Endothelial cell of hepatic sinusoid (primary cell): ENCODE measurements at regions not wholly inside any gene's neighbourhood (a gene's known extent, or its start where the extent isn't known, plus 50 kb on each side); places are given as distances from the start of the nearest gene placed in this dataset.

Source experiments
- in situ Hi-C: cut with HindIII; loops from 2 replicates; pipeline ENCODE4 v1.10.0; 2017; ENCODE audit warnings: low sequenced_read_pairs

GRCh38 chr2:66790651-66791181 is 355.8 kb downstream of the MEIS1 start:
- in situ Hi-C loops, result no loop called here

DNA sequence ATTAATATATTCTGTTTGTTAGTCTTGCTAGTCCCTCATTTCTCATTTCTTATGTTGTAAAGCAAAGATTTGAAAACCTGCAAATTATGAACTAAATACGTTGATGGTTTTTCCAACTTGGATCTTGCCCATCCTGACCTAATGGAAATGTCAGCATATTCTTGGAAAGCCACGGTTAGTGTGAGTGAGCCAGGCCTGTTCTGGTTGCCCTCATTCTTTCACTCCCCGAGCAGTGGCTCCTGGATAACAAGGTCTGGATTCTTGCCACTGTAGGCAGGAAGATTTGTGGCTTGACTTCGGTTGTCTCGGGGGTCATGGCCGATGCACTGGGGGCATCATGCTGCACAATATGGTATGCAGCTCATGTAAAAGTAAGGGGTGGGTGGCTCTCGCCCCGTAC is 359.1 kb downstream of the MEIS1 start:
- in situ Hi-C loops, result no loop called here

DNA sequence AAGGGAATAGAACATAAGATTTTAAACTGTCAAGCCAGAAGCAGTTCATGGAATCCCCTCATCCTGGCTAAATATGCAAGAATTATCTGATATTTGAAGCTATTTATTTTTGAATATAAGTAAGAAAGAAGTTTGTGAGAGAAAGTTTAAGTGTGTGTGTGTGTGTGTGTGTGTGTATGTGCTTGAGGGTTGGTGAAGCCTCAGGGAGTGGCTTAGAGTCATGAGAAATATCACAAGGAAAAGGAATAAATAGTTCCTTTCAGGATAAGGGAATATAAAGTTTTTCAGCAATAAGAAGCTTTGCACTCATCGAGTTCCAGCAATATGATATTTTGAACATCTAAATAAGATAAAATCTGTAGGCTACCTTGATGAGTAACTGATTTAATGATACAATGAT is 359.6 kb downstream of the MEIS1 start:
- in situ Hi-C loops, result no loop called here

DNA sequence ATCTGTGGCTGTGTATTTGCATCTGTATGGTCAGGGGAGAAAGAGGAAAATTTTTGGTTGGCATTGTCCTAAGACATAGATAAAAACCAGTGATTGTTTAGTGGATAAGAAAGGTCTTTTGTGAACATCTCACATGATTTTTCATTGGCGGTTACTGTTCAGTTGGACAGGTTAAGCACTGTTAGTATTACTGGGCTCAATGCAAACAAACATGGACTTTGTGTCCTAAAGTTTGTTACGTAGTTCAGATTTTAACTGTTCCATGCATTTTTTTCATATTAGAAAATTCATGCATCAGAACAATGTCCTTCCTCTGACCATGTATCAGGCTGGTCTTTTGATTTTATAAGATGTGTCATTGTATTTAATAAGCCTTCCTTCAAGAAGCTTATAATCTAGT is 368.0 kb downstream of the MEIS1 start:
- in situ Hi-C loops, result no loop called here

DNA sequence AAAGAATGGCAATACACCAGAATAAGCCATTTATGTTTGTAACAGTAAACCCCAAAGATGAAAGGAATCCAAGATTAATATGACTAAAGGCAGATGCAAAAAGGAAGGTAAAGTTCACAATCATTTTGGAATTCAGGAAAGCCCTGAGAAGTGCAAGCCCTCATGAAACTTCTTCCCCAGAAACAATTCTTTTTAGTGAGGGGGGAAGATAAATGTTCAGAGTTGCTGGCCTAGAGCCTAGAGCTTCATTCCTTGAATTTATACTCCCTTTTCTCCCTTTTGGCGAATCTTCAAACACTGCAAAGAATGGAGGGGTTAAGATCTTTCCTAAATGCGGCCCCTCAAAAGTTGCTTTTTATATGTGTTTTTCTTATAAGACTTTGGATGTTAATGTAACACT is 368.8 kb downstream of the MEIS1 start:
- in situ Hi-C loops, result no loop called here

DNA sequence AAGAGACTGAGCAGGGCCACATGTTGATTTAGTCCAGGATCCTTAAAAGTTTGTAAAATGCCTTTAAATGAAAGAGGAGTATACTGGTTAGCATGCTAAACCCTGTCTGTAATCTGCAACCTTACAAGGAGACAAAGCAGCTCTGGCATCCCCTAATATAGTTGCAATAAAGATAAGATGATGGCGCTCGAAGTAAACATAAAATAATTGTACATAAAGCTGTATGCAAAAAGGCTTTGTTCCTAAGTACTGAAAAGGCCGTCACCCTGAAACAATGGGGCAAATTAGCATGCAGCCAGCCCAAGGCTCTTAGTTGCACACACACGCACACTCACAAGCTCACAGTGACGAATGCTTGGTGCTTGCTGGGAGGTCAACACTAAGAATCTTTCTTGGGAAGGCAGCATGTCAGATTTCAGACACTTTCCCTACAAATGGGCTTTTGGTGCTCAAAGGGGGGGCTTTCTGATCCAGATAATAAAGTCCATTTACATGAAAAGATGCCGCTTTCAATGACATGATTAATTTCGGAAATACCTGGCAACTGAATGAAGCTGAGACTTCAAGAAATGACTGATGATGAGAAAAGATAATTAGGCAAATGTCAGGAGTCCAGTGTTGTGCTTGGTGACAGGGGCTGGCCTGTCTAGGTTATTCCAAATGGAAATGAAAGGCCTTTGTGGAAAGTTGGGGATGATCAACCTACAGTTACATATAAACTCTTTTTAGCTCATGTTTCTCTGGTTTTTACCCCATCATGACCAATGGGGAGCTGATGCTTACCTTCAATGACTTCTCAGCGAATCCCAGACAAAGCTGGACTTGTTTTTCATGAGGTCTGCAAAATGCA is 370.3 kb downstream of the MEIS1 start:
- in situ Hi-C loops, result no loop called here

DNA sequence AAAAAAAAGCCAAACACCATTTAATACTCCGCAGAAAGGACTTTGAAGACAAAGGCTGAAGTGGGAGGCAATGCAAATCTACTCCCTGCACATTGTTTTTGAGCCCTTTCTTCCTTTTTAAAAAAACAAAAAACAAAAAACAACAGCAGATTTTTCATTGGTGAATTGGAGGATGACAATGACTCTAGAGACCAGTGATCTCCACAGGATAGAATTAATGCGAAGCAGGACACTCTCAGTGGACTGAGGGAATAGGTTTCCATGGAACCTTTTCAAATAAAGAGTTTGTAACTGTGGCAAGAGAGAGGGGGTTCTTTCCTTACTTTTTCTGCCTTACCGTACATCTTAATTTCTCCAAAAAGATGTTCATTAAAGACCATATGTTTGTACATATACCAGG is 371.0 kb downstream of the MEIS1 start:
- in situ Hi-C loops, result no loop called here

- in situ Hi-C loops, result no loop called here
Measured at GRCh38 chr2:66813525-66813924, 378.6 kb downstream of the MEIS1 start.

DNA sequence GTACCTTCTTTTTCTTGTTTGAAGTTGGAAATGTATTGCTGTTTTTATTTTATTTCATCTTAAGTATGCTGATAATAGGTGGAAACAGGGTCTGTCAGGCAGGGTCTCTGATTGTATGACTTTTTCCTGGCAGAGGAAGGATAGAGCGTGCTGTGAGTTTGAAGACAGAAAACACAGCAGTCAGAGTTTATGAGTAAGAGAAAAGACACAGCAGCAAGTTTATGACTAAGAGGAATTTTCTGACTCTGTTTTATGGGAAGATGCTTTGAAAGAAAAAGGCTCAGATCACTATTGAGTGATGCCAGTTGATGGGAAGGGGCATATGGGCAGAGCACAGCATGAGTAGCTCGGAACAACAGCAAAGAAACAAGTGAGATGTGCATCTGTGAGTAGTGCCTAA is 379.1 kb downstream of the MEIS1 start:
- in situ Hi-C loops, result no loop called here

DNA sequence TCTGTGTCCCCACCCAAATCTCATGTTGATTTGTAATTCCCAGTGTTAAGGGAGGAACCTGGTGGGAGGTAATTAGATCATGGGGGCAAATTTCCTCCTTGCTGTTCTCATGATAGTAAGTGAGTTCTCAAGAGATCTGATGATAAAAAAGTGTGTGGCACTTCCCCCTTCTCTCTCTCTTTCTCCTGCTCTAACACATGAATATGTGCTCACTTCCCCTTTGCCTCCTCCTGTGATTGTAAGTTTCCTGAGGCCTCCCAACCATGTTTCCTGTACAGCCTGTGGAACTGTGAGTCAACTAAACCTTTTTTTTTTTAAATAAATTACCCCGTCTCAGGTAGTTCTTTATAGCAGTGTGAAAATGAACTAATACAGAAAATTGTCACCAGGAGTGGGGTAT is 380.0 kb downstream of the MEIS1 start:
- in situ Hi-C loops, result no loop called here

DNA sequence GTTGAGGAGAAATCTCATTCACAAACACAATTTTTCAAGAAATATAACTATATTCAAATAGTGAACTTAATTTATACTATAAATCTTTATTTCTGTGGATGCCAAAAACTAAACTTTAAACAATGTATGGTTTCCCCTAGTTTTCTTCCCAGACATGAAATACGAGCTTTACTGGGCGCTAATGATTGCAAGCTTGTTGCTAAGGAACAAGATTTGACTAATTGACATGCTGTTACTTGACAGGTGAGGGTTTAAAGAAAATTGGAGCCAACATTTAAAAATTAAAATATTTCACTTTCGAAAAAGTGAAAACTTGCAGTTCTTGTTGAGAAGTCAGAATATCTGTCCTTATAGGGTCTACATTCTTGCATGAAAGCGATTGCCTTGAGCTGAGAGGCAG is 381.0 kb downstream of the MEIS1 start:
- in situ Hi-C loops, result no loop called here

DNA sequence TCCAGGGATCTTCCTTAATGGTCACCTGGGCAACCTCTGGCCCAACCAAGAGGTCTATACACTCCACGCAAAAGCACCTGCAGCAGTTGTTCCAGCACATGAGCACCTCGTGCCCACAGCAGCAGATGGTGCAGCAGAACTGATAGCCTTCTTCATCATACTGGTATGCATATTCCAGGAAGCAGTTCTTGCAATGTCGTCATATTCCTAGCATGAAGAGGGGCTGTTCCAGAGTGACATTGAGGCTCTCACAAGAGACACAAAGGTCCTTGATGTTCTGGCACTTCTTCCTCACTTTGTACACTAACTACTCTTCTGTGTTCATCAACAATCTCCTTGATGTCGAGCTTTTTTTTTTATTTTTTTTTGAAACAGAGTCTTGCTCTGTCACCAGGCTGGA is 386.2 kb downstream of the MEIS1 start:
- in situ Hi-C loops, result no loop called here

DNA sequence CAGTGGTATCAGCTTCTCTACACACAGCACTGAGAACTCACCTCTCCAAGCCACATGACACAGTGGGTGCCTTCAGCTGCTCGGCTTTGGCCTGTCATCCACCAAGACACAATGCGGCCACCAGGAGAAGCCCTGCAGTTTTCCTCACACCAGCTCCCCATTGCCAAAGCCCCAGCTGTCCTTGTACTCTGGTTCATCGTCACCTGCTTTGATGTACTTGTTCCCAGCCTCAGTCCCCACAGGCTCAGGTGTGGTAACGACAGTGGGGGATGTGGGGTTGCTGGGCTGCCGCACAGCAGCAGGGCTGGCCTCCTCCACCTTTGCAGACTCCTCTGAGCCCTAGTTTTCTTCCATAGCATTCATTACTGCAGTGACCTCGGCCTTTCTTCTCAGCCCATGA is 387.3 kb downstream of the MEIS1 start:
- in situ Hi-C loops, result no loop called here

DNA sequence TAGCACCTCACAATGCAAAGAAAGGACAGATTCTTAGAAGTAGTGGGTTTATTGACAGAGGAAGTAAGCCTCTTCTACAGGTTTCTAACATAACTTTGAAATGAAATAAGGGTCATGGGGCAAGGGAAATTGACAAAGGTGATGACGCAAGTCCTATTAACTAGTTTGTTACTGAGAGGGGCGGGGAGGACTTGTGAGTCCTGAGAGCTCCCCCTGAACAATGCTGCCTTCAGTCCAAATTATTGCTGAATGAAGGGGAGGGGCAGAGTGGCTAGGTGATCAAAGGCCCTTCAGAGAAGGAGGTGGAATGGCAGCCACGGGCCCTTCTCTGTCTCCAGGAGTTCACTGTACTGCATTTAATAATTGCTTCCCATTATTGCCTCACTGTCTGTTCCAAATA is 390.0 kb downstream of the MEIS1 start:
- in situ Hi-C loops, result no loop called here

- in situ Hi-C loops, result no loop called here
Measured at GRCh38 chr2:66827851-66828250, 392.9 kb downstream of the MEIS1 start.

GRCh38 chr2:66828876-66829275 is 394.0 kb downstream of the MEIS1 start:
- in situ Hi-C loops, result no loop called here

DNA sequence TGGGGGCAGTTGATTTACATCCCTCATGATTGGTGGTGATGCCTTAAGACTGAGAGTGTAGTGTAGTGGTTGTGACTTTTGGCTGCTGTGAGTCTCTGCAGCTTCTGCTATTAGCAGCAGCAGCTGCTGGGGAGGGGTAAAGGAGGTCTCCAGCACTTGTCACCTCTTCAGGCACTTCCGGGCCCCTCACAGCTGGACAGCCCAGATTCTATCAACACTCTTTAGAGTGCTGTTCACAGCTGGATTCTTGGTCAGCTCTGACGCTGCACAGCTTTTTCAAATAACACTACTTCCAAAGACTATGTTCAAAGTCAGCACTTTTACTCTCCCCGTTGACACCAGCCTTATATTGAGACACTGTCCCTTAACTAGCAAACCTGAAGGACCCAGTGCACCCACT is 396.0 kb downstream of the MEIS1 start:
- in situ Hi-C loops, result no loop called here

DNA sequence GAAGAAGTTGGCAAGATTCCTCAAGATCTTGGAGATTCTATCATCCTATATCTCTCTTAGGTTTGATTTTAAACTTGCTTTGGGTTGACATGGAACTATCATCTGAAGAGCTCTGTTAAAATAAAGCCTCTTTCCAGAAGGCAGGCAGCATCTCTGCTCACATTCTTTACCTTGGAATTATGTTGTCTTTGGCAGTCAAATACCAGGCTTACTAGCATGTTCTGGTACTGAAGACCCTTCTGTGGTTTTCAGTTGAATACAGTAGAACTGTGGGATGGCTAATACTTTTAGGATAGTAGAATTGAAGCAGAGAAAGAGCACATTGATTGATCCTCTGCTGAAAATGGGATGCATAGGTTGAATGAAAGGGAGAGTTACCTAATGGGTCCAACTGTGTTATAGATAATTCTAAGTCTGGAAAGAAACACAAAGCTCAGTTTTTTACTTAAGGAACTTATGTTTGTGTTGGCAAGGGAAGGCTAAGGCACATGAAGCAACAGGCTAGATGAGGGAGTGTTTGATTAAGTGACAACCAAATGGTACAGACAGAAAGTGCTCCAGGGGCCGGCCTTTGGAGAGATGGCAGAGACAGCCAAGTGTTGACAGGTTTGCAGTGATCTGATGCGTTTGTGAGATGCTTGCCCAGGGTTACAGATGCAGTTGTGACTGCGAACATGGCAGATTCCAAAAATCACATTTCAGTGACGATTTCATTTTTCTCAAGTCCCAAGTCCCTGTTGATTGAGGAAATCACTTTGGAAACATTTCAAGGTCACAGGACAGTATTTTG is 397.9 kb downstream of the MEIS1 start:
- in situ Hi-C loops, result no loop called here

DNA sequence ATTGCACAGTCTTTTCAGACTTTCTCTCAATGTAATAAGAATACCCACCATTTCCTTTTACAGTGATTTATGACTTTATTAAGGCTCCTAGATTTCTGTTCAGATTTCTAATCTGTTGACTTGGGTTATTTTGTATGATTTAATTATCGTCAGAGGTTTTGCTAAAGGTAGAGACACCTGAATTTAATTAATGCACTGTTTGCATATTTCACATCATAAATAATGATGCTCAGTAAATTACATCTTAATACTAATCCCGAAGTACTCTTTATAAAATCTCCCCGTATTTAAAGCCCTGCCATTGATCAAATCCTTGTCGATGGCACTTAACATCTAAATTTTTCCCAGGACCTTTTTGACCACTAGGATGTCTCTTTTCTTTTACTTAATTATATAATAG is 399.9 kb downstream of the MEIS1 start:
- in situ Hi-C loops, result no loop called here

GRCh38 chr2:66836851-66837250 is 401.9 kb downstream of the MEIS1 start:
- in situ Hi-C loops, result no loop called here

DNA sequence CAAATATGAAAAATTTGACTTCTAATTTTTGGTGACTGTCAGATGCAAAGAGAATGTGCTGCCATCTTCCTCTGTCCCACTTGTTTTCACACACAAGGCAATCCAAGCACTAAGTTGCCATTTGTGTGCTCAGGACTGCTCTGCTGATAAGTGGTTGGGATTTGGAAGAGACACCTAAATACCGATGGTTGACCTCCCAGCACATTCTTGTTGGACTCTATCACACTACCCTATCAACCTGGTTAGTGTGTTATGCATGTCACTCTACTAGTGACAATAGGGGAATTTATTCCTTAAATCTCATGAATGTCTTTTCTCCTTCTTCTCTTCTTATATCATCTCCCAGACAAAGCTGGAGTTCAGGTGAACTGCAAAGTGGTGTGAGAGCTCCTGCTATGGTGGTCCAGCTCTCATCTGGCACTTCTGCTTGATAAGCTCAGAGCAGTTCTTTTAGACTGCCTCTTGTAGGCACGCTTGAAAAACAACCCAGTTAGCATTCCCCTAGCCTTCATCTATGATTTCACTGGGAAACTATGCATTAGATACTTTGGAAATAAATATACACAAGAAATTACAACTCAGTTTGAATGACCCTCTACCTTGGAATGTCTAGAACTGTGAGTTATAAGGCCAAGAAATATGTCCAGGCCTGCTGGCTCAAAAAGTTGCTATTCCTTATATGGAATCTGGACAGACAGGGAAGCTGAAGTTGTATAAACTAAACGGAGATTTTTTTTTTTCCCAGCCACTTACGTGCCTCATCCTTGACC is 404.8 kb downstream of the MEIS1 start:
- in situ Hi-C loops, result no loop called here
